ENCODE measurements at regions not wholly inside any gene's neighbourhood (a gene's known extent, or its start where the extent isn't known, plus 50 kb on each side); places are given as distances from the start of the nearest gene placed in this dataset.

DNA sequence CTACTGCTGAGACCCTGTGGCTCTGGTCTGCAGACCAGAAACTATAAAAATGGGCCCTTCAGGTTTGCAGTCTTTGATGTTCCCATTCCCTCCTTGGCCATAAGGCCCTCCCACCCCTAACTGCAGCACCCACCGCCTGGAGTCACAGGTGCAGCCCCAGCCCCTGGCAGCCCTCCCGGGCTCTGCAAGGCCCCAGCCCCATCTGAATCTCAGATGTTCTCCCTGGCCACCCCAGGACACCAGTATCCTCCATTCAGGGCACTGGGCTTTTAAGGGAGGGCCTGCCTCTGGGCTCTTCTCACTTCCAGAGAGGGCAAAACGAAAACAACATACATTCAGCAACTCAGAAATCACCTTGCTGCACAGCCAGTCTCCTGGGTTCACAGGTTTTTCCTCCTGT is 107.7 kb upstream of the RET start:
- no peak overlapping the region for H3K27ac ChIP-seq (ENCODE audit: low read depth, low read length, poor library complexity, severe bottlenecking)
- TF ChIP-seq, protein P1, sequence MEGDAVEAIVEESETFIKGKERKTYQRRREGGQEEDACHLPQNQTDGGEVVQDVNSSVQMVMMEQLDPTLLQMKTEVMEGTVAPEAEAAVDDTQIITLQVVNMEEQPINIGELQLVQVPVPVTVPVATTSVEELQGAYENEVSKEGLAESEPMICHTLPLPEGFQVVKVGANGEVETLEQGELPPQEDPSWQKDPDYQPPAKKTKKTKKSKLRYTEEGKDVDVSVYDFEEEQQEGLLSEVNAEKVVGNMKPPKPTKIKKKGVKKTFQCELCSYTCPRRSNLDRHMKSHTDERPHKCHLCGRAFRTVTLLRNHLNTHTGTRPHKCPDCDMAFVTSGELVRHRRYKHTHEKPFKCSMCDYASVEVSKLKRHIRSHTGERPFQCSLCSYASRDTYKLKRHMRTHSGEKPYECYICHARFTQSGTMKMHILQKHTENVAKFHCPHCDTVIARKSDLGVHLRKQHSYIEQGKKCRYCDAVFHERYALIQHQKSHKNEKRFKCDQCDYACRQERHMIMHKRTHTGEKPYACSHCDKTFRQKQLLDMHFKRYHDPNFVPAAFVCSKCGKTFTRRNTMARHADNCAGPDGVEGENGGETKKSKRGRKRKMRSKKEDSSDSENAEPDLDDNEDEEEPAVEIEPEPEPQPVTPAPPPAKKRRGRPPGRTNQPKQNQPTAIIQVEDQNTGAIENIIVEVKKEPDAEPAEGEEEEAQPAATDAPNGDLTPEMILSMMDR (conservative IDR thresholded peaks at IDR 0.05; ENCODE audit: low read depth, low read length), result no peak
- TF ChIP-seq EZH2 (IDR thresholded peaks at IDR 0.05; ENCODE audit: borderline replicate concordance, low read depth, low read length, poor library complexity, severe bottlenecking), result no peak
- DNase-seq (ENCODE audit: low spot score), result no peak
- POLR2A ChIA-PET (ENCODE audit: low non-redundant PET), result no interaction called here
- no peaks in the 10 kb centered on the region for H3K36me3 ChIP-seq (ENCODE audit: insufficient read depth, low read length, poor library complexity, severe bottlenecking)
- intact Hi-C loops (cut with micrococcal nuclease; ENCODE audit: unreplicated experiment), result no loop called here
- H3K4me1 ChIP-seq (ENCODE audit: insufficient read depth, low read length, poor library complexity, severe bottlenecking), result no peaks in the 10 kb centered on the region
- H3K27me3 ChIP-seq (replicated peaks; ENCODE audit: insufficient read depth, low read depth, low read length, poor library complexity), result no peaks in the 10 kb centered on the region
- BruUV-seq (replicated peaks), result no TSS peak
- no peaks in the 10 kb centered on the region for H3K9me3 ChIP-seq (ENCODE audit: low read depth, low read length, poor library complexity, severe bottlenecking)
- no peak overlapping the region for H3K4me3 ChIP-seq (ENCODE audit: low read depth, low read length, poor library complexity, severe bottlenecking)
- CTCF ChIA-PET, result no interaction called here

DNA sequence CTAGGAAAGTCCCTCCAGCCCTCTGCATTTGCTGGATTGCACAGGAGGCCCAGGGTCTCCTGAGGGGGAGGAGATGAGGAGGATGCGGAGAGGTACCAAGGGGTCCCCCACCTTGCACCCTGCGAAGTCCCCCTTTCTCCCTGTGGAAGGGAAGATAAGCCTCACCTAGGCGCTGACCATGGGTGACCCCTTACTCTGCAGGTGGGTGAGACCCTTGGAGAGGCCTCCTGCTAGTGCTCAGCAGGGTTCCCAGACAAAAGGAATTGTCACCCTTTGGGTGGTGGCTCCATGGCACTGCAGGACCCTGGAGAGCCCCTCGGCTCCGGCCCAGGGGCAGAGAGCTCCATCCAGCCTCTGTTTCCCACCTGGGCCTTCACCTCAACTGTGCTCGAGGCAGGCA is 107.0 kb upstream of the RET start:
- H3K27ac ChIP-seq (ENCODE audit: low read depth, low read length, poor library complexity, severe bottlenecking), result no peak overlapping the region

DNA sequence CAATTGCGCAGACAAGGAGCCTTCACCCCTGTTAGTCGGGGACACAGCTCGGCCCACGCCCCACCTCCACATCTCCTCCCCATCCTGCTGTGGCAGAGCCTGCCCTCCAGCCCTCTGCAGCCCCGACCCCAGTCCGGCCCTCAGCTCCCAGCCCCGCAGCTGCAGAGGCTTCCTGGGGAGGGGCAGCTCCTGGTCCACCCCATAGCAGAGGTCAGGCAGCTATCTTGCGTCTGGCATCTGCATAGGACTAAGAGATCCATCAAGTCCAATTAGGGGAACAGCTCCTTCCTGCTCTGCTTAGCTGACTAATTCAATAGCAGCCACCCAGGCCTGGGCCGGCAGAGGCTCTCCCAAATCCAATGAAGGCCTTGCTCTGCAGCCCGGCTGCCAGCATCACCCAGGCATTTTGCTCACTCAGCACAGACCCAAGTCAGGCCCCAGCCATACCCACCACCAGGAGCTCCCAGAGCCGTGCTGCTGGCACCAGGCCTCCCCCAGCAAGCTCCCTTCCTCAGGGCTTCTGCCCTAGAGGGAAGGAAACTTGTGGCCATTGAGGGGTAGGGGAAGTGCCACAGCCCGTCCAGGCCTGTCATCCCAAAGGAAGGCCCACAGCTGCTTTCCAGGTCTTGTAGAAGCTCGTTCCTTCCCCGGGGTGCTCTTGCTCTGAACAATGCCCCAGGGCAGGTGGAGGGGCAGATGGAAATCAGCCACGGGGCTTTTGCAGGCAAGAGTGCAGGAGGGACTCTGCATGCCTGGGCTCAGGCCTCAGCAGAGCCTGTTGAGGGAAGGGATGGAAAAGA is 106.2 kb upstream of the RET start:
- no peaks in the 10 kb centered on the region for H3K27me3 ChIP-seq (replicated peaks; ENCODE audit: insufficient read depth, low read depth, low read length, poor library complexity)
- no peak for TF ChIP-seq EZH2 (IDR thresholded peaks at IDR 0.05; ENCODE audit: borderline replicate concordance, low read depth, low read length, poor library complexity, severe bottlenecking)
- TF ChIP-seq, protein P1 (conservative IDR thresholded peaks at IDR 0.05; ENCODE audit: low read depth, low read length), result no peak
- H3K4me1 ChIP-seq (ENCODE audit: insufficient read depth, low read length, poor library complexity, severe bottlenecking), result no peaks in the 10 kb centered on the region
- H3K36me3 ChIP-seq (ENCODE audit: insufficient read depth, low read length, poor library complexity, severe bottlenecking), result no peaks in the 10 kb centered on the region
- POLR2A ChIA-PET (ENCODE audit: low non-redundant PET), result no interaction called here
- no peak overlapping the region for H3K27ac ChIP-seq (ENCODE audit: low read depth, low read length, poor library complexity, severe bottlenecking)
- H3K4me3 ChIP-seq (ENCODE audit: low read depth, low read length, poor library complexity, severe bottlenecking), result no peak overlapping the region
- no peak for DNase-seq (ENCODE audit: low spot score)
- H3K9me3 ChIP-seq (ENCODE audit: low read depth, low read length, poor library complexity, severe bottlenecking), result no peaks in the 10 kb centered on the region
- CTCF ChIA-PET, result no interaction called here
- intact Hi-C loops (cut with micrococcal nuclease; ENCODE audit: unreplicated experiment), result no loop called here
- no TSS peak for BruUV-seq (replicated peaks)

More for the DNA sequence above, 107.0 kb upstream of the RET start:
- TF ChIP-seq, protein P1 (conservative IDR thresholded peaks at IDR 0.05; ENCODE audit: low read depth, low read length), result no peak
- TF ChIP-seq EZH2 (IDR thresholded peaks at IDR 0.05; ENCODE audit: borderline replicate concordance, low read depth, low read length, poor library complexity, severe bottlenecking), result no peak
- no peak overlapping the region for H3K4me3 ChIP-seq (ENCODE audit: low read depth, low read length, poor library complexity, severe bottlenecking)
- H3K4me1 ChIP-seq (ENCODE audit: insufficient read depth, low read length, poor library complexity, severe bottlenecking), result no peaks in the 10 kb centered on the region
- no peak for DNase-seq (ENCODE audit: low spot score)
- intact Hi-C loops (cut with micrococcal nuclease; ENCODE audit: unreplicated experiment), result no loop called here
- POLR2A ChIA-PET (ENCODE audit: low non-redundant PET), result no interaction called here
- no peaks in the 10 kb centered on the region for H3K9me3 ChIP-seq (ENCODE audit: low read depth, low read length, poor library complexity, severe bottlenecking)
- no peaks in the 10 kb centered on the region for H3K27me3 ChIP-seq (replicated peaks; ENCODE audit: insufficient read depth, low read depth, low read length, poor library complexity)
- no TSS peak for BruUV-seq (replicated peaks)
- H3K36me3 ChIP-seq (ENCODE audit: insufficient read depth, low read length, poor library complexity, severe bottlenecking), result no peaks in the 10 kb centered on the region
- CTCF ChIA-PET, result no interaction called here

All from A673 (cell line).